OCI-LY7 (cell line): ENCODE measurements at regions not wholly inside any gene's neighbourhood (a gene's known extent, or its start where the extent isn't known, plus 50 kb on each side); places are given as distances from the start of the nearest gene placed in this dataset.

Experiments
- EZH2phosphoT487 ChIP-seq: fragments of 200-600 bp; sonication (generic); IDR thresholded peaks from 2 replicates; pipeline ENCODE4 v1.6.1; 2018; ENCODE audit warnings: low read depth, borderline replicate concordance, mild to moderate bottlenecking, mixed run types, antibody characterized with exemption, low read length, moderate library complexity, mixed read lengths
- TF ChIP-seq, protein P1 (sequence below): fragments of 200-600 bp; sonication (generic); conservative IDR thresholded peaks from 2 replicates; pipeline ENCODE4 v1.5.1; 2014; ENCODE audit warnings: mild to moderate bottlenecking, antibody characterized with exemption, low read length, moderate library complexity, mixed read lengths

DNA sequence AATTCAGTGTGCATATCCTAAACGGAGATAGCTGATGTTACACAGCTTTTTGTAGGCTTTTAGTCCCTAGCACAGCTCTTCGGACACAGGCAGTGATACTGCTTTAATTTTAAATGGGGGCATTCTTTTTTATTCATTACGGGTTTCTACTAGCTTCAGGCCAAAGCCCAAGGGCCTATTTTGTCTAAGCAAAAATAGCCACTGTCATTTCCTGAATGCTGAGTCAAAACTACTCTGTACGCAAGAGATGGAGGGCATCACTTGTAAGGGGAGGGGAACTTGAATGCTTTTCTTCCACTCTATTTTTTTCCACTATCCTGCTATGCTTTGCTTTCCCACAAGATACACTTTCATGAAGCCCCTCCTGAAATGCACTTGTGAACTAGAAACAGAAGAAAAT, 360.7 kb downstream of the PMP22 start:
- TF ChIP-seq, protein P1, sequence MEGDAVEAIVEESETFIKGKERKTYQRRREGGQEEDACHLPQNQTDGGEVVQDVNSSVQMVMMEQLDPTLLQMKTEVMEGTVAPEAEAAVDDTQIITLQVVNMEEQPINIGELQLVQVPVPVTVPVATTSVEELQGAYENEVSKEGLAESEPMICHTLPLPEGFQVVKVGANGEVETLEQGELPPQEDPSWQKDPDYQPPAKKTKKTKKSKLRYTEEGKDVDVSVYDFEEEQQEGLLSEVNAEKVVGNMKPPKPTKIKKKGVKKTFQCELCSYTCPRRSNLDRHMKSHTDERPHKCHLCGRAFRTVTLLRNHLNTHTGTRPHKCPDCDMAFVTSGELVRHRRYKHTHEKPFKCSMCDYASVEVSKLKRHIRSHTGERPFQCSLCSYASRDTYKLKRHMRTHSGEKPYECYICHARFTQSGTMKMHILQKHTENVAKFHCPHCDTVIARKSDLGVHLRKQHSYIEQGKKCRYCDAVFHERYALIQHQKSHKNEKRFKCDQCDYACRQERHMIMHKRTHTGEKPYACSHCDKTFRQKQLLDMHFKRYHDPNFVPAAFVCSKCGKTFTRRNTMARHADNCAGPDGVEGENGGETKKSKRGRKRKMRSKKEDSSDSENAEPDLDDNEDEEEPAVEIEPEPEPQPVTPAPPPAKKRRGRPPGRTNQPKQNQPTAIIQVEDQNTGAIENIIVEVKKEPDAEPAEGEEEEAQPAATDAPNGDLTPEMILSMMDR, result no peak
- TF ChIP-seq EZH2phosphoT487, result no peak
